Calu3 (cell line): ENCODE measurements at regions not wholly inside any gene's neighbourhood (a gene's known extent, or its start where the extent isn't known, plus 50 kb on each side); places are given as distances from the start of the nearest gene placed in this dataset.

Experiments used
- BruUV-seq: library from RNA; stranded (reverse); fragments of 400-500 nt; replicated peaks from 2 replicates; lab custom pipeline; 2021; lab: Mats Ljungman, UMichigan
- CTCF ChIA-PET: fragments of 300-600 bp; sonication (Branson Sonifier 250); formaldehyde crosslinking; loops from one replicate; lab custom pipeline; 2022; ENCODE audit warnings: antibody characterized with exemption; lab: Charles Lee
- DNase-seq: peaks from one replicate; pipeline ENCODE4 v3.0.0; 2022
- H3K27ac Mint-ChIP-seq: one replicate; pipeline ENCODE4 v1.8.0; 2022; ENCODE audit warnings: mixed read lengths; ENCODE audit not compliant: unreplicated experiment
- H3K27me3 Mint-ChIP-seq: one replicate; pipeline ENCODE4 v1.8.0; 2022; ENCODE audit warnings: mixed read lengths; ENCODE audit not compliant: unreplicated experiment
- H3K36me3 Mint-ChIP-seq: one replicate; pipeline ENCODE4 v1.8.0; 2022; ENCODE audit warnings: mild to moderate bottlenecking, moderate library complexity, mixed read lengths; ENCODE audit not compliant: insufficient read depth, unreplicated experiment
- H3K4me1 Mint-ChIP-seq: one replicate; pipeline ENCODE4 v1.8.0; 2022; ENCODE audit warnings: mild to moderate bottlenecking, low read depth, mixed read lengths; ENCODE audit not compliant: unreplicated experiment
- H3K4me3 Mint-ChIP-seq: one replicate; pipeline ENCODE4 v1.8.0; 2022; ENCODE audit warnings: mild to moderate bottlenecking, low read depth, moderate library complexity, mixed read lengths; ENCODE audit not compliant: unreplicated experiment
- H3K9me3 Mint-ChIP-seq: one replicate; pipeline ENCODE4 v1.8.0; 2022; ENCODE audit warnings: low read depth, mixed read lengths; ENCODE audit not compliant: unreplicated experiment
- CTCF ChIP-seq: fragments of 200-600 bp; IDR thresholded peaks from one replicate; pipeline ENCODE4 v1.8.0; 2022; ENCODE audit warnings: antibody characterized with exemption; ENCODE audit not compliant: unreplicated experiment
- intact Hi-C: fragments of 100-400 bp; cut with micrococcal nuclease; formaldehyde crosslinking; loops from one replicate; pipeline ENCODE4 v1.10.0; 2022; ENCODE audit not compliant: unreplicated experiment

- no peak for DNase-seq
- intact Hi-C loops, result no loop called here
- TF ChIP-seq CTCF, result no peak
- H3K27me3 Mint-ChIP-seq, result peaks cover 37% of the 10 kb centered on the region
- H3K4me3 Mint-ChIP-seq, result no peak overlapping the region
- no peaks in the 10 kb centered on the region for H3K36me3 Mint-ChIP-seq
- no peak overlapping the region for H3K27ac Mint-ChIP-seq
- H3K4me1 Mint-ChIP-seq, result no peaks in the 10 kb centered on the region
- peaks cover 7% of the 10 kb centered on the region for H3K9me3 Mint-ChIP-seq
- CTCF ChIA-PET, result no interaction called here
- no TSS peak for BruUV-seq
These were observed 721.9 kb downstream of the PTPRU start for GRCh38 chr1:29958271-29958670.

DNA sequence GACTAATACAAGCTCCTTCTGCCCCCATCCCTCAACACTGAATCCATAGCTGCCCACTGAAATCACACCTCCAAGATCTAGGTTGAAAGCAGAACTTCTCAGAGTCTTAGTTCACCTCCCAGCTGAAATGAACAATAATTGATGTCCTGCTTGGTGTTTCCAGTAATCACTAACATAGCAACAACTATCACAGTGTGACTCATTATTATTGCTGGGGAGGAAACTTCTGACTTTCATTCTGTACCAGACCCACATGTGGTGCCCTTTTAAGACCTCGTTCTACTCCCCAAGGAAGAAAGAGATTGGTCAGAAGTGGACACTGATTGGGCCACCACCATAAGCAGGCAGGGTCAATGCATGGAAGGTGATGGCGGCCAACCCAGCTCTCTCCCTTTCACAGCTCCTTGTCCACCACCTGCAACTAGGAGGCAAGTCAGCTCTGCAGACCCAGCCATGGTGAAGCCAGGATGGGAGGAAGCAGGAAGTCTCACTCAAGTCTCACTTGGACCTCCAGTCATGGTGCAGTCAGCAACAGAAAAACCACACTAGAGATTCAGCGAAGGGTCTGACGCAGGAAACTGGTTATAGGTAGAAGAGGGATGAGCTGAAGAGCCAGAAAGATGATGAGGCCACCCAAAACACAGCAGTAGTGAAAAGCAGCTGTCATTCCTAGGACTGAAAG, 720.2 kb downstream of the PTPRU start:
- intact Hi-C loops, result no loop called here
- no peak for DNase-seq
- BruUV-seq, result no TSS peak
- H3K4me3 Mint-ChIP-seq, result no peak overlapping the region
- CTCF ChIA-PET, result no interaction called here
- TF ChIP-seq CTCF, result no peak
- no peaks in the 10 kb centered on the region for H3K4me1 Mint-ChIP-seq
- H3K27ac Mint-ChIP-seq, result no peak overlapping the region
- peaks cover 54% of the 10 kb centered on the region for H3K27me3 Mint-ChIP-seq
- H3K36me3 Mint-ChIP-seq, result no peaks in the 10 kb centered on the region
- peaks cover 7% of the 10 kb centered on the region for H3K9me3 Mint-ChIP-seq

GRCh38 chr1:29954591-29954990, 718.3 kb downstream of the PTPRU start:
- Mint-ChIP-seq H3K4me1 (no peaks in the 10 kb centered on the region), H3K9me3 (peaks cover 7% of the 10 kb centered on the region), H3K36me3 (no peaks in the 10 kb centered on the region), H3K4me3 (no peak overlapping the region), H3K27ac (no peak overlapping the region), H3K27me3 (peaks cover 73% of the 10 kb centered on the region)
- intact Hi-C loops, result no loop called here
- no peak for TF ChIP-seq CTCF
- DNase-seq, result no peak
- BruUV-seq, result no TSS peak
- CTCF ChIA-PET, result no interaction called here

DNA sequence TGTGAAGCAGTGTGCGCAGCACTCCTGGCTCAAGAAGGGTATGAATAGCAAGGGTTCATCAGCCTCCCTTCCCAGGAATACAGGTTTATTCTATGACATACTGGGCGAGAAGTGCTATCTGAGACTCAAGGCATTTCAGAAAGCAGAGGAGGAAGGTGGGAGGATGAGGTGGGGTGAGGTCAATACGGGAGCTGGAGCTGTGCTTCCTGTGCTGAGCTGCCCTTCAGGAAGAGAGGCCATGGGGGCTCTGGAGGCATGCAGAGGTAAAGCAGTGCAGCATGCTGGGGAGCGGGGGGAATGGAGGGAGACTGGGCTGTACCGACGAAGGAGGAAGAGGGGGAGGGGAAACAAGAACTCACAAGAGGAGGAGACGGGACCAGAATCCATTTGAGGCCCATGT, 717.6 kb downstream of the PTPRU start:
- Mint-ChIP-seq H3K27ac (no peak overlapping the region), H3K4me1 (no peaks in the 10 kb centered on the region), H3K27me3 (peaks cover 79% of the 10 kb centered on the region), H3K4me3 (no peak overlapping the region), H3K9me3 (peaks cover 7% of the 10 kb centered on the region), H3K36me3 (no peaks in the 10 kb centered on the region)
- BruUV-seq, result no TSS peak
- intact Hi-C loops, result no loop called here
- no peak for TF ChIP-seq CTCF
- no peak for DNase-seq
- CTCF ChIA-PET, result no interaction called here
